ENCODE measurements at regions not wholly inside any gene's neighbourhood (a gene's known extent, or its start where the extent isn't known, plus 50 kb on each side); places are given as distances from the start of the nearest gene placed in this dataset.

GRCh38 chr7:121505540-121506182 lies 109.6 kb upstream of the FAM3C start:
- H3K4me3 ChIP-seq (ENCODE audit: low read depth, low read length) = no peak overlapping the region
- TF ChIP-seq CTCF (IDR thresholded peaks at IDR 0.05; ENCODE audit: borderline replicate concordance, insufficient read depth, low read depth, low read length) = no peak

- TF ChIP-seq CTCF (IDR thresholded peaks at IDR 0.05; ENCODE audit: borderline replicate concordance, insufficient read depth, low read depth, low read length) = no peak
- H3K4me3 ChIP-seq (ENCODE audit: low read depth, low read length) = no peak overlapping the region
Observed at GRCh38 chr7:121505021-121505420, 108.9 kb upstream of the FAM3C start.

- TF ChIP-seq CTCF (IDR thresholded peaks at IDR 0.05; ENCODE audit: borderline replicate concordance, insufficient read depth, low read depth, low read length) = no peak
- no peak overlapping the region for H3K4me3 ChIP-seq (ENCODE audit: low read depth, low read length)
Observed at GRCh38 chr7:121504482-121504881, 108.4 kb upstream of the FAM3C start.

GRCh38 chr7:121503730-121504129 lies 107.6 kb upstream of the FAM3C start:
- no peak for TF ChIP-seq CTCF (IDR thresholded peaks at IDR 0.05; ENCODE audit: borderline replicate concordance, insufficient read depth, low read depth, low read length)
- no peak overlapping the region for H3K4me3 ChIP-seq (ENCODE audit: low read depth, low read length)

DNA sequence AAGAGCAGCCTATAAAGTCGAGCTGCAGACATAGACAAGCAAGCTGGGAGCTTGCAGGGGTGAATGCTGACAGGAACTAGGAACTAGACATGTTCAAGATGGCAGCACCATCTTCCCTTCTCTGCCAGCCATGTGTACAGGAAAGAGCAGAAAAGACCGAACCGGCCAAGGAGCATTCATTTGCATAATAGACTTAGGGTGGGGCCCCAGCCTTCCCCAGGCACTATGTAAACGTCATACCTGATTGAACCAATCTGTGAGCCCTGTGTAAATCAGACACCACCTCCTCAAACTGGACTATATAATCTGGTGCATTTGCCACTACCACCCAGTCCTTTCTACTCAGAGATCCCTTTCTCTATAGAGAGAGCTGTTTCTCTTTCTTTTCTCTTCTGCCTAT lies 106.9 kb upstream of the FAM3C start:
- no peak for TF ChIP-seq CTCF (IDR thresholded peaks at IDR 0.05; ENCODE audit: borderline replicate concordance, insufficient read depth, low read depth, low read length)
- H3K4me3 ChIP-seq (ENCODE audit: low read depth, low read length) = no peak overlapping the region

DNA sequence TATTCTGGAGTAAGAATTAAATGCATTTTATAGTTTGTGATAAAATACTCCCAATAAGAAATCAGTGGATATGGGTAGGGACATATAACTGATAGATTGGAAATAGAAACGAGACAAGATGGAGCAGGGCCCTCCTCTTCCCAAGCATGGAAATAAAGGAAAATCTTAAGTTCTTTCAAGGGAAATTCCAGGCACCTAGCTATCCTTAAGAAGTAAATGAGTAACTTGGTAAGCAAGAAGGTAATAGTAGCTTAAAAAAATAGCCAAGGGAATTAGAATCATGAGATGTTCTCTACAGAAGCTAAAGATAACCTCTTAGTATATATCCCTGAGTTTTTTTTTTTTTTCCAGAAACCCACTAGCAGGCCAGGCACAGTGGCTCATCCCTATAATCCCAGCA lies 105.5 kb upstream of the FAM3C start:
- no peak for TF ChIP-seq CTCF (IDR thresholded peaks at IDR 0.05; ENCODE audit: borderline replicate concordance, insufficient read depth, low read depth, low read length)
- no peak overlapping the region for H3K4me3 ChIP-seq (ENCODE audit: low read depth, low read length)

DNA sequence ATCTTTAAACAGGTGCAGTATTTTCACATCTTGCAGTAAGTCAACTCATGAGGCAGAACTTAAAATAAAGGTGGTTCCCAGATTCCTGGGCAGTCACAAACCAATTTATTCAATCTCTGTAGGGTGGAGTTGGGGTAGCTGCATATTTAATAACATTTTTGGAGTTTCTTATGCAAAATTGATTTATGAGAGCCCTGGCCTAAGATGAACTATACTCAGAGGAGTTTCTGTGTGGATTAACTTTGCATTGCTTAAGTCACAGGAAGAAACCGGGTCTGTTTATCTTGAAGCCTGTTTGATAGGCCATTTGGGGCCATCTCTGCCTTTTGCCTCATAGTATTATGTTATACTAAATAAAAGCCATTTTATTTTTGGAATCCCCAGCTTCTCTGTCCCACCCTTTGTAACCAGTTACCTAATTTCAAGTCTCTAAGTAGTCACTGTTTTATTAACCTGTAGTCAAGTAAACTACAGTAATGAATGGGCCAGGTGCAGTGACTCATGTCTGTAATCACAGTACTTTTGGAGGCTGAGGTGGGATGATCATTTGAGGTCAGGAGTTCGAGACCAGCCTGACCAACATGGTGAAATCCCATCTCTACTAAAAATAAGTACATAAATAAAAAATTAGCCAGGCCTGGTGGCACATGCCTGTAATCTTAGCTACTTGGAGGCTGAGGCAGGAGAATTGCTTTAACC lies 104.4 kb upstream of the FAM3C start:
- no peak for TF ChIP-seq CTCF (IDR thresholded peaks at IDR 0.05; ENCODE audit: borderline replicate concordance, insufficient read depth, low read depth, low read length)
- no peak overlapping the region for H3K4me3 ChIP-seq (ENCODE audit: low read depth, low read length)
